GM12864 (cell line): ENCODE measurements at regions not wholly inside any gene's neighbourhood (a gene's known extent, or its start where the extent isn't known, plus 50 kb on each side); places are given as distances from the start of the nearest gene placed in this dataset.

Source experiments
- DNase-seq: peaks from one replicate; pipeline ENCODE4 v3.0.0-alpha.2; 2011; ENCODE audit warnings: low read depth
- H3K4me3 ChIP-seq: 2 replicates; pipeline ENCODE4 v1.5.1; 2011; ENCODE audit warnings: mild to moderate bottlenecking, low read depth, low read length, control low read depth
- TF ChIP-seq, protein P1 (sequence below): IDR thresholded peaks from 2 replicates; pipeline ENCODE4 v1.5.1; 2011; ENCODE audit warnings: low read depth, mild to moderate bottlenecking, moderate library complexity, low read length, control low read depth, inconsistent platforms; ENCODE audit errors: missing control alignments

DNA sequence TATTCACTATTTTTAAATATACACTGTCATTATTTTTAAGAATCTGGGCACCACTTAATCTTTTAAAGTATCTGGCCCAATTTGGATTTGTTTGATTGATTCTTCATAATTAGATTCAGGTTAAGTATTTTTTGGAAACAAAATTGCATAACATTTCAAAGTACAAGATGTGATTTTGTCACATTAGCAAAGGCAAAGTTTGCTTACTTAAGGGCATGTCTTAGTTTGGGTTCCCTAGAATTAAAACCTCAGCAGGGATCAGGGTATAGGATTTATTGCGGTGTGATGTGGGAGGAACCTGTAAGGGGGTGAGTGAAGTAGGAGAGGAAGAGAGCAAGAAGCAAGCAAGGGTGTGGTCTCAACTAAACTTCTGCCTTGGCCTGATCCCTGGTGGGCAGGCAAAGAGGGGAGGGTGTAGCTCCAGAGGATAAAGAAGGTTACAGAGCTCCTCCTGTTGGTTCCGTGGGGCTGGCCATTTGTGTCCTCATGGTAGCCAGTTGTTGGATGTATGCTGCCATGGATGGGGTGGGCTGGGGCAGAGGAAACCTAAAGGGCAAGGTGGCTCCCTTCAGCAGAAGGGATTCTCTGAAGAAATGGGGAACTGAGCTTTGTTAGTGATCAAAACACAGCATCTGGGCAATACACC, 668.7 kb upstream of the SLC35B3 start:
- no peak for DNase-seq
- TF ChIP-seq, protein P1, sequence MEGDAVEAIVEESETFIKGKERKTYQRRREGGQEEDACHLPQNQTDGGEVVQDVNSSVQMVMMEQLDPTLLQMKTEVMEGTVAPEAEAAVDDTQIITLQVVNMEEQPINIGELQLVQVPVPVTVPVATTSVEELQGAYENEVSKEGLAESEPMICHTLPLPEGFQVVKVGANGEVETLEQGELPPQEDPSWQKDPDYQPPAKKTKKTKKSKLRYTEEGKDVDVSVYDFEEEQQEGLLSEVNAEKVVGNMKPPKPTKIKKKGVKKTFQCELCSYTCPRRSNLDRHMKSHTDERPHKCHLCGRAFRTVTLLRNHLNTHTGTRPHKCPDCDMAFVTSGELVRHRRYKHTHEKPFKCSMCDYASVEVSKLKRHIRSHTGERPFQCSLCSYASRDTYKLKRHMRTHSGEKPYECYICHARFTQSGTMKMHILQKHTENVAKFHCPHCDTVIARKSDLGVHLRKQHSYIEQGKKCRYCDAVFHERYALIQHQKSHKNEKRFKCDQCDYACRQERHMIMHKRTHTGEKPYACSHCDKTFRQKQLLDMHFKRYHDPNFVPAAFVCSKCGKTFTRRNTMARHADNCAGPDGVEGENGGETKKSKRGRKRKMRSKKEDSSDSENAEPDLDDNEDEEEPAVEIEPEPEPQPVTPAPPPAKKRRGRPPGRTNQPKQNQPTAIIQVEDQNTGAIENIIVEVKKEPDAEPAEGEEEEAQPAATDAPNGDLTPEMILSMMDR, result no peak
- H3K4me3 ChIP-seq, result no peak overlapping the region

DNA sequence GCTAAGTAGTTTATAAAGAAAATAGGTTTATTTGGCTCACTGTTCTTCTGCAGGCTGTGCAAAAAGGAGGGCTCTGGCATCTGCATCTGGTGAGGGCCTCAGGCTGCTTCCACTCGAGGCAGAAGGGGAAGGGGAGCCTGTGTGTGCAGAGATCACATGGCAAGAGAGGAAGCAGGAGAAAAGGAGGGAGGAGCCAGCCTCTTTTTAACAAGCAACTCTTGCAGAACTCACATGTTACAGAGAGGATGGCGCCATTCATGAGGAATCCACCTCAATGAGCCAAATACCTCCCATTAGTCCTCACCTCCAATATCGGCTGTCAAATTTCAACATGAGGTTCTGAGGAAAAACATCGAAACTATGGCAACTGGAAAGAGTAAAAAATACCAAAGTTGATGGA, 666.6 kb upstream of the SLC35B3 start:
- no peak for DNase-seq
- TF ChIP-seq, protein P1, result no peak
- H3K4me3 ChIP-seq, result no peak overlapping the region

GRCh38 chr6:9100869-9101580, 665.7 kb upstream of the SLC35B3 start:
- H3K4me3 ChIP-seq, result no peak overlapping the region
- TF ChIP-seq, protein P1, result no peak
- no peak for DNase-seq

- TF ChIP-seq, protein P1, result no peak
- no peak overlapping the region for H3K4me3 ChIP-seq
- DNase-seq, result no peak
Observed at GRCh38 chr6:9095729-9096128, 660.4 kb upstream of the SLC35B3 start.

DNA sequence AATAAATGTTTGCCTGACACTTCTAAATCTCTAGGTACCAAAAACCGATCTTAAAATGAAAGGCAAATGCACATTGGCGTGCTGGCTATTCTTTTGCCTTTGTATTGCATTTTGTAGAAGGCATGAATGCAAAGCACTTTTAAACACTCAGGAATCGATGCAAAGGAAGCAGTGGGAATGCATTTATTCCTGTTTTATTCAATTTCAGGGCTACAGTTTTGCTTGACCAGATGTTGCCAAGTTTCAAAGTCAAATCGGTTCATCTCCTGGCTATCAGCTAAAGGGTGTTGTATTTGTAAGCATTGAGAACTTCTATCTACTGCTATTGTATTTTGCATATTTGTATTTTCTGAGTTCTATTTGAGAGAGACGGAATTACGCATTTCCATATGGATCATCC, 659.8 kb upstream of the SLC35B3 start:
- H3K4me3 ChIP-seq, result no peak overlapping the region
- no peak for DNase-seq
- TF ChIP-seq, protein P1, result no peak

GRCh38 chr6:9089724-9090123, 654.4 kb upstream of the SLC35B3 start:
- DNase-seq, result no peak
- no peak overlapping the region for H3K4me3 ChIP-seq
- TF ChIP-seq, protein P1, result no peak

GRCh38 chr6:9087470-9087869, 652.1 kb upstream of the SLC35B3 start:
- TF ChIP-seq, protein P1, result no peak
- no peak overlapping the region for H3K4me3 ChIP-seq
- no peak for DNase-seq
